SU-DHL-6 (cell line): ENCODE measurements at regions not wholly inside any gene's neighbourhood (a gene's known extent, or its start where the extent isn't known, plus 50 kb on each side); places are given as distances from the start of the nearest gene placed in this dataset.

Experiments used
- H2AFZ ChIP-seq: fragments of 200-600 bp; sonication (generic); 2 replicates; pipeline ENCODE4 v1.6.1; 2014; ENCODE audit warnings: low read depth, mild to moderate bottlenecking, moderate library complexity, mixed read lengths, antibody characterized with exemption, low read length; ENCODE audit not compliant: severe bottlenecking
- H3F3A ChIP-seq: fragments of 200-600 bp; shearing (Covaris generic); 2 replicates; pipeline ENCODE4 v1.6.0; 2016; ENCODE audit warnings: antibody characterized with exemption, mild to moderate bottlenecking; ENCODE audit not compliant: insufficient read depth
- H3K27ac ChIP-seq: fragments of 200-600 bp; sonication (generic); 2 replicates; pipeline ENCODE4 v1.5.1; 2016; ENCODE audit warnings: low read depth, mild to moderate bottlenecking, low read length, moderate library complexity, mixed read lengths
- H3K27me3 ChIP-seq: fragments of 200-600 bp; sonication (generic), shearing (Covaris generic); 2 replicates; pipeline ENCODE4 v1.6.0; 2014; ENCODE audit warnings: mild to moderate bottlenecking, low read length
- H3K36me3 ChIP-seq: fragments of 200-600 bp; sonication (generic); 2 replicates; pipeline ENCODE4 v1.6.1; 2014; ENCODE audit warnings: mild to moderate bottlenecking, low read length, mixed read lengths
- H3K4me2 ChIP-seq: fragments of 300-600, 200-600 bp; shearing (Covaris generic), sonication (generic); 2 replicates; pipeline ENCODE4 v1.6.0; 2014; ENCODE audit warnings: low read length, low read depth, mild to moderate bottlenecking; ENCODE audit not compliant: poor library complexity, severe bottlenecking
- H3K4me3 ChIP-seq: fragments of 200-600 bp; sonication (generic); 2 replicates; pipeline ENCODE4 v1.5.1; 2014; ENCODE audit warnings: antibody characterized with exemption, low read length, mild to moderate bottlenecking, mixed read lengths; ENCODE audit not compliant: insufficient read depth, poor library complexity, severe bottlenecking
- H3K79me2 ChIP-seq: fragments of 200-600 bp; sonication (generic); 2 replicates; pipeline ENCODE4 v1.6.1; 2014; ENCODE audit warnings: mild to moderate bottlenecking, low read length, moderate library complexity; ENCODE audit not compliant: insufficient read depth
- H3K9ac ChIP-seq: fragments of 200-600 bp; sonication (generic); 2 replicates; pipeline ENCODE4 v1.7.0; 2014; ENCODE audit warnings: mild to moderate bottlenecking, low read length
- H3K9me2 ChIP-seq: fragments of 200-600 bp; sonication (generic); replicated peaks from 2 replicates; pipeline ENCODE4 v1.6.1; 2014; ENCODE audit warnings: low read length; ENCODE audit not compliant: insufficient read depth
- H3K9me3 ChIP-seq: fragments of 200-600 bp; sonication (generic); 2 replicates; pipeline ENCODE4 v1.6.1; 2014; ENCODE audit warnings: low read length, mixed read lengths; ENCODE audit not compliant: insufficient read depth
- H4K20me1 ChIP-seq: fragments of 200-600 bp; sonication (generic); 2 replicates; pipeline ENCODE4 v1.6.1; 2014; ENCODE audit warnings: low read depth, mild to moderate bottlenecking, antibody characterized with exemption, low read length, moderate library complexity, mixed read lengths
- EZH2phosphoT487 ChIP-seq: fragments of 200-600 bp; sonication (generic), shearing (Covaris generic); conservative IDR thresholded peaks from 2 replicates; pipeline ENCODE4 v1.6.1; 2018; ENCODE audit warnings: mild to moderate bottlenecking, antibody characterized with exemption, low read length, moderate library complexity, mixed read lengths
- TF ChIP-seq, protein P1 (sequence below): fragments of 200-600 bp; sonication (generic); IDR thresholded peaks from one replicate; pipeline ENCODE4 v1.5.1; 2017; ENCODE audit warnings: antibody characterized with exemption, mild to moderate bottlenecking, low read length, moderate library complexity; ENCODE audit not compliant: insufficient read depth, poor library complexity, severe bottlenecking

DNA sequence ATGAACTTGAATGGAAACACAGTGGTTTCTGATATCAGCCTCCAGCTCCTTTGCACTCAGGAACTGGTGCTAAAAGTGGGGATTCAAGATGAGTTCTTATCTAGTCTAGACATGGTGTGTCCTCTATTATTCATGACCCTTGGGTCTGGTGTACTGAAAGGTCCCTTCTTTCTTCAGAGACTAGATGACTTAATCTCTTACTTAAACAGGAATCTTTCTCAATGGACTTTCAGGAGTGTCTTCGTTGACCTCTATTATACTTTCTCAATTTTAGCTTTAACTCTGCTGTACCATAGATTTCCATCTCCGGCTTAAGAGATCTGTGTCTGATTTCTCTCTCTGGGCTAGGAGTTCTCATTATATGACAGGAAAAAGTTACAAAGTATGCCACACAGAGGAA is 83.5 kb upstream of the INHBA start:
- H3K9me2 ChIP-seq = no peaks in the 10 kb centered on the region
- H3K9me3 ChIP-seq = no peaks in the 10 kb centered on the region
- no peak for TF ChIP-seq EZH2phosphoT487
- TF ChIP-seq, protein P1, sequence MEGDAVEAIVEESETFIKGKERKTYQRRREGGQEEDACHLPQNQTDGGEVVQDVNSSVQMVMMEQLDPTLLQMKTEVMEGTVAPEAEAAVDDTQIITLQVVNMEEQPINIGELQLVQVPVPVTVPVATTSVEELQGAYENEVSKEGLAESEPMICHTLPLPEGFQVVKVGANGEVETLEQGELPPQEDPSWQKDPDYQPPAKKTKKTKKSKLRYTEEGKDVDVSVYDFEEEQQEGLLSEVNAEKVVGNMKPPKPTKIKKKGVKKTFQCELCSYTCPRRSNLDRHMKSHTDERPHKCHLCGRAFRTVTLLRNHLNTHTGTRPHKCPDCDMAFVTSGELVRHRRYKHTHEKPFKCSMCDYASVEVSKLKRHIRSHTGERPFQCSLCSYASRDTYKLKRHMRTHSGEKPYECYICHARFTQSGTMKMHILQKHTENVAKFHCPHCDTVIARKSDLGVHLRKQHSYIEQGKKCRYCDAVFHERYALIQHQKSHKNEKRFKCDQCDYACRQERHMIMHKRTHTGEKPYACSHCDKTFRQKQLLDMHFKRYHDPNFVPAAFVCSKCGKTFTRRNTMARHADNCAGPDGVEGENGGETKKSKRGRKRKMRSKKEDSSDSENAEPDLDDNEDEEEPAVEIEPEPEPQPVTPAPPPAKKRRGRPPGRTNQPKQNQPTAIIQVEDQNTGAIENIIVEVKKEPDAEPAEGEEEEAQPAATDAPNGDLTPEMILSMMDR = no peak
- no peaks in the 10 kb centered on the region for H3K79me2 ChIP-seq
- H3K36me3 ChIP-seq = no peaks in the 10 kb centered on the region
- H3K9ac ChIP-seq = no peak overlapping the region
- no peak overlapping the region for H3K4me3 ChIP-seq
- H2AFZ ChIP-seq = no peak overlapping the region
- H3K27me3 ChIP-seq = no peaks in the 10 kb centered on the region
- H3F3A ChIP-seq = no peaks in the 10 kb centered on the region
- H3K27ac ChIP-seq = no peak overlapping the region
- no peak overlapping the region for H3K4me2 ChIP-seq
- H4K20me1 ChIP-seq = no peaks in the 10 kb centered on the region

DNA sequence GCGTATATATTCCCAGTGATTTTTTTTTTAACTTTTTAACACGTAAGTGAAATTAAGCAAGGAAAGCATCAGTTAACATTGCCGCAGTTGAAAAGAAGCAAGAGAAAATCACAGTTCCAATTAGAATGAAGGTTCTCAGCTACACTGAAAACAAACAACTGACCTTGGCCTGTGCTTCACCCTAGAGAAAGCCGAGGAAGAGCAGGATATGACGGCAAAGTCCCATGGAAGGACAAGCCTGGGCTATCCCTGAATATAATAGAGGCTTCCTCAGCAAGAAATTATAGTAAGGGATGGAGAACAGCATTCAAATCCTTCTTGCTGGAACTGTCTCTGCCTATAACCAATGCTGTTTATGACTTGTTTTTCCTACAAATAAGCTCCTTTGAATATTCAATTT is 83.0 kb upstream of the INHBA start:
- H3K27me3 ChIP-seq = no peaks in the 10 kb centered on the region
- no peak overlapping the region for H3K4me3 ChIP-seq
- H4K20me1 ChIP-seq = no peaks in the 10 kb centered on the region
- no peaks in the 10 kb centered on the region for H3K9me2 ChIP-seq
- no peaks in the 10 kb centered on the region for H3K9me3 ChIP-seq
- H3K4me2 ChIP-seq = no peak overlapping the region
- no peaks in the 10 kb centered on the region for H3F3A ChIP-seq
- H3K9ac ChIP-seq = no peak overlapping the region
- H3K36me3 ChIP-seq = no peaks in the 10 kb centered on the region
- no peak for TF ChIP-seq EZH2phosphoT487
- TF ChIP-seq, protein P1 = no peak
- no peak overlapping the region for H2AFZ ChIP-seq
- H3K27ac ChIP-seq = no peak overlapping the region
- no peaks in the 10 kb centered on the region for H3K79me2 ChIP-seq

GRCh38 chr7:41785265-41785664 is 82.4 kb upstream of the INHBA start:
- H3K4me2 ChIP-seq = no peak overlapping the region
- H3K36me3 ChIP-seq = no peaks in the 10 kb centered on the region
- no peaks in the 10 kb centered on the region for H3K9me2 ChIP-seq
- no peak overlapping the region for H3K9ac ChIP-seq
- H3K79me2 ChIP-seq = no peaks in the 10 kb centered on the region
- H3K27me3 ChIP-seq = no peaks in the 10 kb centered on the region
- H3K4me3 ChIP-seq = no peak overlapping the region
- H2AFZ ChIP-seq = no peak overlapping the region
- TF ChIP-seq EZH2phosphoT487 = no peak
- TF ChIP-seq, protein P1 = no peak
- no peaks in the 10 kb centered on the region for H3K9me3 ChIP-seq
- H3K27ac ChIP-seq = no peak overlapping the region
- H3F3A ChIP-seq = no peaks in the 10 kb centered on the region
- H4K20me1 ChIP-seq = no peaks in the 10 kb centered on the region

DNA sequence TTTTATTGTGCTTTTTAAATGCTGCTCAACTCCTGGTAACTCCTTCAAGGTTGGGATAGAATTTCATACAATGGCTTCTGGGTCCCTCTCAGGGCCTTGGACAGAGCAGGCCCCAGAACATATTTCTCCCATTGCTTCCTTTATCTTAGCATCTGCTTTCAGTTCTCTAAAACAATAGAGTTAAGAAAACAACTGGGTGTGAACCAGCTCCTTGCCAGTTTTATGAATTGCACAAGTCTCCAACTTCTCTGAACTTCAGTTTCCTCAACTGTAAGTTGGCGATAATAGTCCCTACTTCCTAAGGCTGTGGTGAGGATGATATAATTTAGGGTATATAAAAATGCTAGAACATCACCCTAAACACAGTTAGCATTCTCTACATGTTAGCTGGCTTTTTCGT is 77.0 kb upstream of the INHBA start:
- H3K79me2 ChIP-seq = no peaks in the 10 kb centered on the region
- H4K20me1 ChIP-seq = no peaks in the 10 kb centered on the region
- no peak overlapping the region for H2AFZ ChIP-seq
- H3K4me3 ChIP-seq = no peak overlapping the region
- H3K9me3 ChIP-seq = no peaks in the 10 kb centered on the region
- no peaks in the 10 kb centered on the region for H3F3A ChIP-seq
- H3K27ac ChIP-seq = no peak overlapping the region
- no peaks in the 10 kb centered on the region for H3K27me3 ChIP-seq
- TF ChIP-seq, protein P1 = no peak
- no peak for TF ChIP-seq EZH2phosphoT487
- no peak overlapping the region for H3K9ac ChIP-seq
- H3K9me2 ChIP-seq = 0 out of 2 replicates have a peak, but pooled peaks cover 5% of the 10 kb centered on the region
- no peak overlapping the region for H3K4me2 ChIP-seq
- H3K36me3 ChIP-seq = no peaks in the 10 kb centered on the region
